LNCaP clone FGC (cell line): ENCODE measurements at regions not wholly inside any gene's neighbourhood (a gene's known extent, or its start where the extent isn't known, plus 50 kb on each side); places are given as distances from the start of the nearest gene placed in this dataset.
"Not testable (repeated sequence)": the region's sequence is repeated elsewhere in the genome, so short reads cannot be mapped to it uniquely, and the experiment has no call there.

Experiments used
- DNase-seq: peaks from one replicate; pipeline ENCODE4 v3.0.0-alpha.2; 2011; ENCODE audit warnings: low read depth
- H3K4me3 ChIP-seq: 2 replicates; pipeline ENCODE4 v1.5.1; 2011; ENCODE audit warnings: mild to moderate bottlenecking, low read depth, low read length, control low read depth
- CTCF ChIP-seq: IDR thresholded peaks from 2 replicates; pipeline ENCODE4 v1.5.1; 2012; ENCODE audit warnings: mild to moderate bottlenecking; ENCODE audit not compliant: control insufficient read depth, insufficient read depth; ENCODE audit errors: extremely low read depth

GRCh38 chr21:21969211-21969610 lies 971.0 kb downstream of the NCAM2 start:
- DNase-seq = no peak
- TF ChIP-seq CTCF = no peak
- no peak overlapping the region for H3K4me3 ChIP-seq

GRCh38 chr21:21971384-21971783 lies 973.2 kb downstream of the NCAM2 start:
- no peak for DNase-seq
- H3K4me3 ChIP-seq = no peak overlapping the region
- TF ChIP-seq CTCF = no peak

- TF ChIP-seq CTCF = no peak
- DNase-seq = no peak
Observed at GRCh38 chr21:21973806-21974205, 975.6 kb downstream of the NCAM2 start.

GRCh38 chr21:21996891-21997290 lies 998.7 kb downstream of the NCAM2 start:
- DNase-seq = no peak
- no peak for TF ChIP-seq CTCF

More at GRCh38 chr21:21973806-21974205, 975.6 kb downstream of the NCAM2 start:
- no peak overlapping the region for H3K4me3 ChIP-seq

GRCh38 chr21:21997390-21998333 lies 999.5 kb downstream of the NCAM2 start:
- H3K4me3 ChIP-seq = no peak overlapping the region
- DNase-seq = no peak
- TF ChIP-seq CTCF = no peak

More at GRCh38 chr21:21996891-21997290, 998.7 kb downstream of the NCAM2 start:
- H3K4me3 ChIP-seq = no peak overlapping the region

- no peak for DNase-seq
- H3K4me3 ChIP-seq = no peak overlapping the region
- no peak for TF ChIP-seq CTCF
Observed at GRCh38 chr21:22019766-22020165, 1021.6 kb downstream of the NCAM2 start.

GRCh38 chr21:22020221-22020620 lies 1022.0 kb downstream of the NCAM2 start:
- no peak for TF ChIP-seq CTCF
- H3K4me3 ChIP-seq = no peak overlapping the region
- DNase-seq = no peak

GRCh38 chr21:22023896-22024295 lies 1025.7 kb downstream of the NCAM2 start:
- not testable (repeated sequence) for DNase-seq

More at GRCh38 chr21:22023896-22024295, 1025.7 kb downstream of the NCAM2 start:
- not testable (repeated sequence) for H3K4me3 ChIP-seq
